NCI-H1417 (cell line): ENCODE measurements at regions not wholly inside any gene's neighbourhood (a gene's known extent, or its start where the extent isn't known, plus 50 kb on each side); places are given as distances from the start of the nearest gene placed in this dataset.

ENCODE experiments used
- DNase-seq, 3 experiments: peaks; one replicate each; lab custom pipeline; 2025; lab: John Stamatoyannopoulos, UW

- DNase-seq: no peak
Observed at GRCh38 chr5:73266176-73266738, 93.3 kb downstream of the TMEM174 start.

- DNase-seq: no peak
Observed at GRCh38 chr5:73265641-73266040, 92.6 kb downstream of the TMEM174 start.

GRCh38 chr5:73264631-73265030 is 91.6 kb downstream of the TMEM174 start:
- DNase-seq: no peak

GRCh38 chr5:73263001-73263710 is 90.2 kb downstream of the TMEM174 start:
- DNase-seq: no peak

- DNase-seq: no peak
Observed at GRCh38 chr5:73256862-73257261, 83.9 kb downstream of the TMEM174 start.

- no peak for DNase-seq
Observed at GRCh38 chr5:73256462-73256861, 83.5 kb downstream of the TMEM174 start.

- no peak for DNase-seq
Observed at GRCh38 chr5:73256012-73256411, 83.0 kb downstream of the TMEM174 start.

- no peak for DNase-seq
Observed at GRCh38 chr5:73254642-73255041, 81.6 kb downstream of the TMEM174 start.

GRCh38 chr5:73253047-73253660 is 80.2 kb downstream of the TMEM174 start:
- DNase-seq: no peak

- DNase-seq: peak in 1 of 3 experiments; percentile 37
Observed at GRCh38 chr5:73250645-73251044, 77.7 kb downstream of the TMEM174 start.

GRCh38 chr5:73242735-73243134 is 69.7 kb downstream of the TMEM174 start:
- DNase-seq: no peak

- DNase-seq: no peak
Observed at GRCh38 chr5:73238873-73239272, 65.9 kb downstream of the TMEM174 start.

- no peak for DNase-seq
Observed at GRCh38 chr5:73236541-73237128, 63.6 kb downstream of the TMEM174 start.

GRCh38 chr5:73234204-73234555 is 61.2 kb downstream of the TMEM174 start:
- DNase-seq: no peak

- no peak for DNase-seq
Observed at GRCh38 chr5:73233461-73234203, 60.6 kb downstream of the TMEM174 start.

- DNase-seq: no peak
Observed at GRCh38 chr5:73233053-73233460, 60.1 kb downstream of the TMEM174 start.

GRCh38 chr5:73232266-73233041 is 59.5 kb downstream of the TMEM174 start:
- DNase-seq: no peak

GRCh38 chr5:73231246-73231778 is 58.3 kb downstream of the TMEM174 start:
- DNase-seq: no peak

- DNase-seq: no peak
Observed at GRCh38 chr5:73230264-73231245, 57.6 kb downstream of the TMEM174 start.

- DNase-seq: no peak
Observed at GRCh38 chr5:73229271-73229670, 56.3 kb downstream of the TMEM174 start.
